Neuronal stem cell (in vitro differentiated cells): ENCODE measurements at regions not wholly inside any gene's neighbourhood (a gene's known extent, or its start where the extent isn't known, plus 50 kb on each side); places are given as distances from the start of the nearest gene placed in this dataset.

Source experiments
- DNase-seq: peaks from one replicate; pipeline ENCODE4 v3.0.0-alpha.2; 2013; ENCODE audit warnings: low spot score
- H2AFZ ChIP-seq: one replicate; pipeline ENCODE4 v1.6.1; 2013; ENCODE audit warnings: mild to moderate bottlenecking, low read length, inconsistent platforms
- H2AK5ac ChIP-seq: 2 replicates; pipeline ENCODE4 v1.6.1; 2013; ENCODE audit warnings: low read depth, mild to moderate bottlenecking, inconsistent platforms, low read length, moderate library complexity, mixed read lengths
- H2BK120ac ChIP-seq: 2 replicates; pipeline ENCODE4 v1.6.1; 2013; ENCODE audit warnings: low read depth, mild to moderate bottlenecking, inconsistent platforms, low read length, moderate library complexity, mixed read lengths
- H2BK12ac ChIP-seq: one replicate; pipeline ENCODE4 v1.6.1; 2013; ENCODE audit warnings: low read length, inconsistent platforms
- H2BK15ac ChIP-seq: 2 replicates; pipeline ENCODE4 v1.6.1; 2013; ENCODE audit warnings: mild to moderate bottlenecking, low read length, inconsistent platforms, mixed read lengths
- H2BK5ac ChIP-seq: one replicate; pipeline ENCODE4 v1.6.1; 2013; ENCODE audit warnings: inconsistent platforms, mild to moderate bottlenecking, low read length, moderate library complexity
- H3K14ac ChIP-seq: one replicate; pipeline ENCODE4 v1.6.1; 2013; ENCODE audit warnings: low read length, inconsistent platforms
- H3K18ac ChIP-seq: 2 replicates; pipeline ENCODE4 v1.6.1; 2013; ENCODE audit warnings: low read length, inconsistent platforms
- H3K23ac ChIP-seq: 2 replicates; pipeline ENCODE4 v1.6.1; 2013; ENCODE audit warnings: low read depth, mild to moderate bottlenecking, mixed read lengths, low read length, inconsistent platforms; ENCODE audit not compliant: poor library complexity
- H3K27ac ChIP-seq: replicated peaks from 3 replicates; pipeline ENCODE4 v1.5.1; 2013; ENCODE audit warnings: low read length, inconsistent platforms
- H3K27me3 ChIP-seq, 3 experiments: 2 replicates each; pipeline ENCODE4 v1.6.1; 2013; ENCODE audit warnings: low read length in 3 of 3, mild to moderate bottlenecking in 2 of 3, inconsistent platforms in 1 of 3, low read depth in 1 of 3, mixed read lengths in 1 of 3, moderate library complexity in 1 of 3; ENCODE audit not compliant: control insufficient read depth in 3 of 3, insufficient read depth in 3 of 3
- H3K36me3 ChIP-seq, 2 donors: replicated peaks in 1 of 2; 2 replicates each; pipeline ENCODE4 v1.6.1; 2013; ENCODE audit warnings: low read length in 2 of 2; ENCODE audit not compliant: control insufficient read depth in 2 of 2, insufficient read depth in 2 of 2
- H3K4ac ChIP-seq: 2 replicates; pipeline ENCODE4 v1.6.1; 2013; ENCODE audit warnings: inconsistent platforms, mild to moderate bottlenecking, low read length, moderate library complexity
- H3K4me1 ChIP-seq, 2 donors: 1 replicate in 1 of 2; 2 replicates in 1 of 2; pipeline ENCODE4 v1.6.1; 2013; ENCODE audit warnings: low read length in 2 of 2, low read depth in 1 of 2; ENCODE audit not compliant: control insufficient read depth in 2 of 2, insufficient read depth in 1 of 2
- H3K4me2 ChIP-seq: one replicate; pipeline ENCODE4 v1.6.1; 2013; ENCODE audit warnings: mild to moderate bottlenecking, low read length, inconsistent platforms; ENCODE audit not compliant: insufficient read depth, poor library complexity, severe bottlenecking
- H3K4me3 ChIP-seq, 2 donors: 2 replicates each; pipeline ENCODE4 v1.5.1; 2013; ENCODE audit warnings: low read length in 2 of 2, mild to moderate bottlenecking in 2 of 2, inconsistent platforms in 1 of 2, moderate library complexity in 1 of 2
- H3K79me1 ChIP-seq: one replicate; pipeline ENCODE4 v1.6.1; 2013; ENCODE audit warnings: low read depth, mild to moderate bottlenecking, inconsistent platforms, low read length, moderate library complexity
- H3K9ac ChIP-seq: one replicate; pipeline ENCODE4 v1.6.1; 2013; ENCODE audit warnings: mild to moderate bottlenecking, low read depth, low read length, inconsistent platforms; ENCODE audit not compliant: poor library complexity
- H3K9me3 ChIP-seq, 2 donors: replicated peaks in 1 of 2; 2 replicates each; pipeline versions ENCODE3 to v1.6.1; 2013; ENCODE audit warnings: low read length in 2 of 2, mild to moderate bottlenecking in 2 of 2, inconsistent platforms in 1 of 2, low read depth in 1 of 2, mixed read lengths in 1 of 2, moderate library complexity in 1 of 2; ENCODE audit not compliant: control insufficient read depth in 2 of 2, insufficient read depth in 1 of 2
- H4K8ac ChIP-seq: one replicate; pipeline ENCODE4 v1.6.1; 2013; ENCODE audit warnings: low read depth, mild to moderate bottlenecking, inconsistent platforms, low read length, moderate library complexity
- H4K91ac ChIP-seq: one replicate; pipeline ENCODE4 v1.6.1; 2013; ENCODE audit warnings: low read length, low read depth, mild to moderate bottlenecking, inconsistent platforms; ENCODE audit not compliant: poor library complexity
- WGBS, 2 donors: extraction: QIAGEN DNeasy Blood & Tissue Kit; methylation state at CpG; one replicate each; pipeline ENCODE4 v1.1.7; 2013; ENCODE audit warnings: missing lambda C conversion rate in 2 of 2, mixed read lengths in 1 of 2; ENCODE audit not compliant: insufficient read length in 2 of 2, insufficient replicate concordance in 1 of 2; ENCODE audit errors: extremely low coverage in 2 of 2; 5-methylcytosine and 5-hydroxymethylcytosine counted together

- H2BK12ac ChIP-seq = no peak overlapping the region
- no peak overlapping the region for H2BK120ac ChIP-seq
- no peaks in the 10 kb centered on the region for H3K79me1 ChIP-seq
- peaks cover 0 to 10% of the 10 kb centered on the region in 2 donors for H3K4me1 ChIP-seq
- no peak overlapping the region for H3K4me2 ChIP-seq
- H3K4ac ChIP-seq = no peak overlapping the region
- no peak overlapping the region for H3K14ac ChIP-seq
- H4K8ac ChIP-seq = no peak overlapping the region
- H2AK5ac ChIP-seq = peak overlapping the region; percentile 79
- no peak overlapping the region for H3K18ac ChIP-seq
- WGBS, 2 donors = no CpG with 5 or more reads among the region's 9 CpGs
- peaks cover 0 to 3% of the 10 kb centered on the region in 2 donors for H3K9me3 ChIP-seq
- H3K4me3 ChIP-seq = no peak overlapping the region
- H3K9ac ChIP-seq = no peak overlapping the region
- H3K27me3 ChIP-seq = peaks cover 0 to 12% (median 2%) of the 10 kb centered on the region in 3 experiments
- no peak for DNase-seq
- H3K23ac ChIP-seq = no peak overlapping the region
- H3K27ac ChIP-seq = no peak overlapping the region
- no peak overlapping the region for H2BK5ac ChIP-seq
- no peaks in the 10 kb centered on the region for H3K36me3 ChIP-seq
- no peak overlapping the region for H2AFZ ChIP-seq
- H4K91ac ChIP-seq = no peak overlapping the region
- peak overlapping the region; percentile 97 for H2BK15ac ChIP-seq
These were observed 73.2 kb upstream of the PRR5 start for GRCh38 chr22:44628835-44629234.

- Histone ChIP-seq H2BK5ac (no peak overlapping the region), H3K23ac (no peak overlapping the region), H3K9ac (no peak overlapping the region), H3K36me3 (no peaks in the 10 kb centered on the region), H4K91ac (no peak overlapping the region), H2BK120ac (no peak overlapping the region), H3K27me3 (peaks cover 0 to 12% (median 2%) of the 10 kb centered on the region in 3 experiments), H4K8ac (peak overlapping the region; percentile 43), H3K9me3 (peaks cover 0 to 3% of the 10 kb centered on the region in 2 donors), H3K4me1 (peaks cover 0 to 11% of the 10 kb centered on the region in 2 donors), H2BK12ac (peak overlapping the region; percentile 16), H2BK15ac (peak overlapping the region; percentile 97), H3K79me1 (no peaks in the 10 kb centered on the region), H3K18ac (peak overlapping the region; percentile 82), H3K27ac (no peak overlapping the region), H3K14ac (peak overlapping the region; percentile 21), H3K4me3 (peak overlapping the region in 1 of 2 donors; percentile 8), H2AFZ (no peak overlapping the region), H2AK5ac (peak overlapping the region; percentile 79), H3K4ac (no peak overlapping the region), H3K4me2 (no peak overlapping the region)
- DNase-seq = no peak
- WGBS, 2 donors = no CpG with 5 or more reads among the region's 4 CpGs
These were observed 73.7 kb upstream of the PRR5 start for GRCh38 chr22:44628273-44628672.

GRCh38 chr22:44627521-44628139 lies 74.4 kb upstream of the PRR5 start:
- no peak overlapping the region for H3K4me3 ChIP-seq
- WGBS, 2 donors = no CpG with 5 or more reads among the region's 19 CpGs
- H3K9me3 ChIP-seq = peaks cover 0 to 3% of the 10 kb centered on the region in 2 donors
- H2BK120ac ChIP-seq = no peak overlapping the region
- no peak overlapping the region for H3K4ac ChIP-seq
- H3K14ac ChIP-seq = no peak overlapping the region
- peak overlapping the region; percentile 73 for H2BK12ac ChIP-seq
- no peak overlapping the region for H3K9ac ChIP-seq
- peak overlapping the region; percentile 96 for H2AK5ac ChIP-seq
- H3K79me1 ChIP-seq = no peaks in the 10 kb centered on the region
- peak overlapping the region; percentile 48 for H3K18ac ChIP-seq
- H3K27me3 ChIP-seq = peaks cover 0 to 12% (median 2%) of the 10 kb centered on the region in 3 experiments
- H3K27ac ChIP-seq = no peak overlapping the region
- no peak overlapping the region for H3K4me2 ChIP-seq
- peak overlapping the region; percentile 73 for H3K23ac ChIP-seq
- no peak overlapping the region for H2AFZ ChIP-seq
- H2BK5ac ChIP-seq = no peak overlapping the region
- H3K36me3 ChIP-seq = no peaks in the 10 kb centered on the region
- DNase-seq = no peak
- H4K8ac ChIP-seq = peak overlapping the region; percentile 43
- H3K4me1 ChIP-seq = peaks cover 2 to 12% of the 10 kb centered on the region in 2 donors
- peak overlapping the region; percentile 97 for H2BK15ac ChIP-seq
- H4K91ac ChIP-seq = no peak overlapping the region

- no peaks in the 10 kb centered on the region for H3K36me3 ChIP-seq
- H3K9me3 ChIP-seq = peaks cover 0 to 3% of the 10 kb centered on the region in 2 donors
- no peak overlapping the region for H3K23ac ChIP-seq
- peak; percentile 69 for DNase-seq
- peaks cover 2% of the 10 kb centered on the region for H3K79me1 ChIP-seq
- peak overlapping the region; percentile 88 for H2AK5ac ChIP-seq
- H4K8ac ChIP-seq = no peak overlapping the region
- H4K91ac ChIP-seq = peak overlapping the region; percentile 64
- peak overlapping the region; percentile 53 for H3K4ac ChIP-seq
- no peak overlapping the region for H2BK5ac ChIP-seq
- no peak overlapping the region for H3K9ac ChIP-seq
- peak overlapping the region; percentile 82 for H2BK15ac ChIP-seq
- peak overlapping the region; percentile 89 for H3K18ac ChIP-seq
- H3K4me3 ChIP-seq = no peak overlapping the region
- H3K27me3 ChIP-seq = peaks cover 0 to 12% (median 2%) of the 10 kb centered on the region in 3 experiments
- no peak overlapping the region for H2BK12ac ChIP-seq
- no peak overlapping the region for H2AFZ ChIP-seq
- no peak overlapping the region for H3K14ac ChIP-seq
- peaks cover 13 to 22% of the 10 kb centered on the region in 2 donors for H3K4me1 ChIP-seq
- no CpG with 5 or more reads among the region's 16 CpGs for WGBS, 2 donors
- H3K27ac ChIP-seq = no peak overlapping the region
- no peak overlapping the region for H3K4me2 ChIP-seq
- no peak overlapping the region for H2BK120ac ChIP-seq
These were observed 75.9 kb upstream of the PRR5 start for GRCh38 chr22:44625981-44626687.
